PFSK-1 (cell line): ENCODE measurements at regions not wholly inside any gene's neighbourhood (a gene's known extent, or its start where the extent isn't known, plus 50 kb on each side); places are given as distances from the start of the nearest gene placed in this dataset.

ENCODE experiments used
- POLR2AphosphoS5 ChIP-seq: IDR thresholded peaks from 2 replicates; pipeline ENCODE4 v1.6.1; 2012; ENCODE audit warnings: low read depth, mild to moderate bottlenecking, control low read depth, low read length, moderate library complexity
- TAF1 ChIP-seq: IDR thresholded peaks from 2 replicates; pipeline ENCODE4 v1.6.1; 2012; ENCODE audit warnings: low read length, control low read depth, borderline replicate concordance; ENCODE audit not compliant: insufficient read depth

GRCh38 chr22:48944433-48944750, 883.3 kb downstream of the BRD1 start:
- no peak for TF ChIP-seq POLR2AphosphoS5
- no peak for TF ChIP-seq TAF1
